ENCODE measurements at regions not wholly inside any gene's neighbourhood (a gene's known extent, or its start where the extent isn't known, plus 50 kb on each side); places are given as distances from the start of the nearest gene placed in this dataset.

DNA sequence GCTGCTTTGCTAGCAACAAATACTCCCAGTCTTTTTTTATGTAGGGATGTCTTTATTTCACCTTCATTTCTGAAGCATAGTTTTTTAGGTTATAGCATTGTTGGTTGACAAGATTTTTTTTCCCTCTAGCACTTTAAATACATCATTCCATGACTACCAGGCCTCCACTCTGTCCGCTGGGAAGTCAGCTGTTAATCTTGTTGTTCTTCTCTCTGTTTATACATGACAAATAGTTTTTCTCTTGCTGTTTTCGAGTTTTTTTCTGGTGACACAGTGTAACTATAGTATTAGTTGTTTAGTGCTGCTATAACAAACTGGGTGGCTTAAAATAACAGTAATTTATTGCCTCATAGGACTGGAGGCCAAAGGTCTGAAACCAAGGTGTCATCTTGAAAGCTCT is 205.5 kb upstream of the CNTNAP4 start:
- no peak for TF ChIP-seq ISL1 (CRISPR knock-in tag; IDR thresholded peaks at IDR 0.05)
- TF ChIP-seq, protein P1, sequence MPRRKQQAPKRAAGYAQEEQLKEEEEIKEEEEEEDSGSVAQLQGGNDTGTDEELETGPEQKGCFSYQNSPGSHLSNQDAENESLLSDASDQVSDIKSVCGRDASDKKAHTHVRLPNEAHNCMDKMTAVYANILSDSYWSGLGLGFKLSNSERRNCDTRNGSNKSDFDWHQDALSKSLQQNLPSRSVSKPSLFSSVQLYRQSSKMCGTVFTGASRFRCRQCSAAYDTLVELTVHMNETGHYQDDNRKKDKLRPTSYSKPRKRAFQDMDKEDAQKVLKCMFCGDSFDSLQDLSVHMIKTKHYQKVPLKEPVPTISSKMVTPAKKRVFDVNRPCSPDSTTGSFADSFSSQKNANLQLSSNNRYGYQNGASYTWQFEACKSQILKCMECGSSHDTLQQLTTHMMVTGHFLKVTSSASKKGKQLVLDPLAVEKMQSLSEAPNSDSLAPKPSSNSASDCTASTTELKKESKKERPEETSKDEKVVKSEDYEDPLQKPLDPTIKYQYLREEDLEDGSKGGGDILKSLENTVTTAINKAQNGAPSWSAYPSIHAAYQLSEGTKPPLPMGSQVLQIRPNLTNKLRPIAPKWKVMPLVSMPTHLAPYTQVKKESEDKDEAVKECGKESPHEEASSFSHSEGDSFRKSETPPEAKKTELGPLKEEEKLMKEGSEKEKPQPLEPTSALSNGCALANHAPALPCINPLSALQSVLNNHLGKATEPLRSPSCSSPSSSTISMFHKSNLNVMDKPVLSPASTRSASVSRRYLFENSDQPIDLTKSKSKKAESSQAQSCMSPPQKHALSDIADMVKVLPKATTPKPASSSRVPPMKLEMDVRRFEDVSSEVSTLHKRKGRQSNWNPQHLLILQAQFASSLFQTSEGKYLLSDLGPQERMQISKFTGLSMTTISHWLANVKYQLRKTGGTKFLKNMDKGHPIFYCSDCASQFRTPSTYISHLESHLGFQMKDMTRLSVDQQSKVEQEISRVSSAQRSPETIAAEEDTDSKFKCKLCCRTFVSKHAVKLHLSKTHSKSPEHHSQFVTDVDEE (CRISPR knock-in tag; IDR thresholded peaks at IDR 0.05), result no peak
- no peak for ATAC-seq

DNA sequence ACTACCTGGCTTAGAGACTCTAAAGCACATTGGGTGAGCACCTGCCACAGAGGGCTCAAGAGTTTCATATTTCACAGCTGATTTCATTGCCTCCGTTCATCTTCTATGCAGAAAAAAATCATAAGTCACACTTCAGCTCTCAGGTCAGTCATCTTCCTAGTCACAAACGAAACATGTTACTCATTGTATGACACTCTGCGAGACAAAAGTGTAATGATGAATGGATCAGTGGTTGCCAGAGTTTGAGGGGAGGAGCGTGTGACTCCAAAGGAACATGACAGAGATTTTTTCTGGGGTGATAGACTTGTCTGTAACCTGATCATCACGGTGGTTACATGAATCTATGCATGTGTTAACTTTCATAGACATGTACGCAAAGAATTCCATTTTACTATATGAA is 195.2 kb upstream of the CNTNAP4 start:
- TF ChIP-seq OSR1 (CRISPR knock-in tag; IDR thresholded peaks at IDR 0.05) (no peak), ZC3H10 (CRISPR knock-in tag; IDR thresholded peaks at IDR 0.05) (no peak), ESRRG (CRISPR knock-in tag; IDR thresholded peaks at IDR 0.05) (no peak), CSDC2 (CRISPR knock-in tag; IDR thresholded peaks at IDR 0.05) (no peak), BACH2 (CRISPR knock-in tag; IDR thresholded peaks at IDR 0.05; ENCODE audit: borderline replicate concordance) (no peak), ZNF70 (CRISPR knock-in tag; IDR thresholded peaks at IDR 0.05) (no peak), PPARA (CRISPR knock-in tag; IDR thresholded peaks at IDR 0.05; ENCODE audit: borderline replicate concordance) (no peak), ZFP3 (CRISPR knock-in tag; IDR thresholded peaks at IDR 0.05) (no peak), TOX (CRISPR knock-in tag; IDR thresholded peaks at IDR 0.05; ENCODE audit: borderline replicate concordance) (no peak), ZNF565 (CRISPR knock-in tag; conservative IDR thresholded peaks at IDR 0.05; ENCODE audit: low read depth) (no peak), RARB (CRISPR knock-in tag; IDR thresholded peaks at IDR 0.05) (no peak), GLIS3 (CRISPR knock-in tag; IDR thresholded peaks at IDR 0.05) (no peak), ZFP30 (CRISPR knock-in tag; IDR thresholded peaks at IDR 0.05) (no peak)
- TF ChIP-seq, protein P2, sequence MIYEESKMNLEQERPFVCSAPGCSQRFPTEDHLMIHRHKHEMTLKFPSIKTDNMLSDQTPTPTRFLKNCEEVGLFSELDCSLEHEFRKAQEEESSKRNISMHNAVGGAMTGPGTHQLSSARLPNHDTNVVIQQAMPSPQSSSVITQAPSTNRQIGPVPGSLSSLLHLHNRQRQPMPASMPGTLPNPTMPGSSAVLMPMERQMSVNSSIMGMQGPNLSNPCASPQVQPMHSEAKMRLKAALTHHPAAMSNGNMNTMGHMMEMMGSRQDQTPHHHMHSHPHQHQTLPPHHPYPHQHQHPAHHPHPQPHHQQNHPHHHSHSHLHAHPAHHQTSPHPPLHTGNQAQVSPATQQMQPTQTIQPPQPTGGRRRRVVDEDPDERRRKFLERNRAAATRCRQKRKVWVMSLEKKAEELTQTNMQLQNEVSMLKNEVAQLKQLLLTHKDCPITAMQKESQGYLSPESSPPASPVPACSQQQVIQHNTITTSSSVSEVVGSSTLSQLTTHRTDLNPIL (CRISPR knock-in tag; IDR thresholded peaks at IDR 0.05; ENCODE audit: low read depth), result no peak
- TF ChIP-seq, protein P1 (CRISPR knock-in tag; IDR thresholded peaks at IDR 0.05), result no peak
- TF ChIP-seq, protein P3, sequence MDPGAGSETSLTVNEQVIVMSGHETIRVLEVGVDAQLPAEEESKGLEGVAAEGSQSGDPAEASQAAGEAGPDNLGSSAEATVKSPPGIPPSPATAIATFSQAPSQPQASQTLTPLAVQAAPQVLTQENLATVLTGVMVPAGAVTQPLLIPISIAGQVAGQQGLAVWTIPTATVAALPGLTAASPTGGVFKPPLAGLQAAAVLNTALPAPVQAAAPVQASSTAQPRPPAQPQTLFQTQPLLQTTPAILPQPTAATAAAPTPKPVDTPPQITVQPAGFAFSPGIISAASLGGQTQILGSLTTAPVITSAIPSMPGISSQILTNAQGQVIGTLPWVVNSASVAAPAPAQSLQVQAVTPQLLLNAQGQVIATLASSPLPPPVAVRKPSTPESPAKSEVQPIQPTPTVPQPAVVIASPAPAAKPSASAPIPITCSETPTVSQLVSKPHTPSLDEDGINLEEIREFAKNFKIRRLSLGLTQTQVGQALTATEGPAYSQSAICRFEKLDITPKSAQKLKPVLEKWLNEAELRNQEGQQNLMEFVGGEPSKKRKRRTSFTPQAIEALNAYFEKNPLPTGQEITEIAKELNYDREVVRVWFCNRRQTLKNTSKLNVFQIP (CRISPR knock-in tag; IDR thresholded peaks at IDR 0.05; ENCODE audit: borderline replicate concordance, low read depth), result no peak
- ATAC-seq, result no peak

DNA sequence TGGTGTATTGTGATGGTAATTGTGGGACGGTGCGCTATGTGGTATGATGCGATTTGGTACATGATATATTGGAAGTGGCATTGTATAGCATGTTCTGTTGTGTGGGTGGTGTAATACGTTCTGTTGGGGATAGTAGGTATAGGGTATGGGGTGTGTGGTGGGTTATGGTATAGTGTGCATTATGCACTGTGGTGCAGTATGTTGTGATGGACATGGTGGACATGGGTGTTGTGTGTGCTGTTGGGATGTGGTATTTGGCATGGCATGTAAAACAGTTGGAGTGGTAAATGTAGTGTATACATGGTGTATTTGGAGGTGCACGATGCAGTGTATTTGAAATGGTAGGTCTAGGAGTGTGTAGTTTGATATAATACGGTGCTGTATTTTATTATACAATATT is 170.6 kb upstream of the CNTNAP4 start:
- TF ChIP-seq ESRRG (CRISPR knock-in tag; IDR thresholded peaks at IDR 0.05) (no peak), ZC3H10 (CRISPR knock-in tag; IDR thresholded peaks at IDR 0.05) (no peak), RARB (CRISPR knock-in tag; IDR thresholded peaks at IDR 0.05) (no peak)
- no peak for ATAC-seq

DNA sequence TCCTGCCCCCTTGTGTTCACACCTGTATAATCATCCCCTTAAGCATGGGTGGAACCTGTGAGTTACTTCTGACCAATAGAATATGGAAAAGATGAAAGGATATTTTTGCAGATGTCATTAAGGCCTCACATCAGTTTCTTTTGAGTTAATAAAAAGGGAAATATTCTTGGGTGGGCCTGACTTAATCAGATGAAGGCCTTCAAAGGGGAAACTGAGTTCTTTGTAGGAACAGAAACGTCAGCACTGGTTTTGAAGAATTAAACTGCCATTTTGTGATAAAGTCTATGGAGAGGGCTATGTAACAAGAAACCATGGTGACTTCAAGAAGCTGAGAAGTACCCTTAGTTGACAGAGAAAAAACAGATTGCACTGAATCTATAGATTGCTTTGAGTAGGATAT is 168.7 kb upstream of the CNTNAP4 start:
- TF ChIP-seq, protein P3 (CRISPR knock-in tag; IDR thresholded peaks at IDR 0.05; ENCODE audit: borderline replicate concordance, low read depth), result no peak
- no peak for TF ChIP-seq TOX (CRISPR knock-in tag; IDR thresholded peaks at IDR 0.05; ENCODE audit: borderline replicate concordance)
- TF ChIP-seq, protein P4, sequence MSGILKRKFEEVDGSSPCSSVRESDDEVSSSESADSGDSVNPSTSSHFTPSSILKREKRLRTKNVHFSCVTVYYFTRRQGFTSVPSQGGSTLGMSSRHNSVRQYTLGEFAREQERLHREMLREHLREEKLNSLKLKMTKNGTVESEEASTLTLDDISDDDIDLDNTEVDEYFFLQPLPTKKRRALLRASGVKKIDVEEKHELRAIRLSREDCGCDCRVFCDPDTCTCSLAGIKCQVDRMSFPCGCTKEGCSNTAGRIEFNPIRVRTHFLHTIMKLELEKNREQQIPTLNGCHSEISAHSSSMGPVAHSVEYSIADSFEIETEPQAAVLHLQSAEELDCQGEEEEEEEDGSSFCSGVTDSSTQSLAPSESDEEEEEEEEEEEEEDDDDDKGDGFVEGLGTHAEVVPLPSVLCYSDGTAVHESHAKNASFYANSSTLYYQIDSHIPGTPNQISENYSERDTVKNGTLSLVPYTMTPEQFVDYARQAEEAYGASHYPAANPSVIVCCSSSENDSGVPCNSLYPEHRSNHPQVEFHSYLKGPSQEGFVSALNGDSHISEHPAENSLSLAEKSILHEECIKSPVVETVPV (CRISPR knock-in tag; IDR thresholded peaks at IDR 0.05), result no peak
- no peak for TF ChIP-seq GLIS3 (CRISPR knock-in tag; IDR thresholded peaks at IDR 0.05)
- TF ChIP-seq ZFP3 (CRISPR knock-in tag; IDR thresholded peaks at IDR 0.05), result no peak
- TF ChIP-seq, protein P5, sequence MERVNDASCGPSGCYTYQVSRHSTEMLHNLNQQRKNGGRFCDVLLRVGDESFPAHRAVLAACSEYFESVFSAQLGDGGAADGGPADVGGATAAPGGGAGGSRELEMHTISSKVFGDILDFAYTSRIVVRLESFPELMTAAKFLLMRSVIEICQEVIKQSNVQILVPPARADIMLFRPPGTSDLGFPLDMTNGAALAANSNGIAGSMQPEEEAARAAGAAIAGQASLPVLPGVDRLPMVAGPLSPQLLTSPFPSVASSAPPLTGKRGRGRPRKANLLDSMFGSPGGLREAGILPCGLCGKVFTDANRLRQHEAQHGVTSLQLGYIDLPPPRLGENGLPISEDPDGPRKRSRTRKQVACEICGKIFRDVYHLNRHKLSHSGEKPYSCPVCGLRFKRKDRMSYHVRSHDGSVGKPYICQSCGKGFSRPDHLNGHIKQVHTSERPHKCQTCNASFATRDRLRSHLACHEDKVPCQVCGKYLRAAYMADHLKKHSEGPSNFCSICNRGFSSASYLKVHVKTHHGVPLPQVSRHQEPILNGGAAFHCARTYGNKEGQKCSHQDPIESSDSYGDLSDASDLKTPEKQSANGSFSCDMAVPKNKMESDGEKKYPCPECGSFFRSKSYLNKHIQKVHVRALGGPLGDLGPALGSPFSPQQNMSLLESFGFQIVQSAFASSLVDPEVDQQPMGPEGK (CRISPR knock-in tag; IDR thresholded peaks at IDR 0.05; ENCODE audit: borderline replicate concordance), result no peak
- no peak for TF ChIP-seq OSR1 (CRISPR knock-in tag; IDR thresholded peaks at IDR 0.05)
- no peak for TF ChIP-seq ZC3H10 (CRISPR knock-in tag; IDR thresholded peaks at IDR 0.05)
- TF ChIP-seq, protein P2 (CRISPR knock-in tag; IDR thresholded peaks at IDR 0.05; ENCODE audit: low read depth), result no peak
- TF ChIP-seq ZNF565 (CRISPR knock-in tag; conservative IDR thresholded peaks at IDR 0.05; ENCODE audit: low read depth), result no peak
- no peak for TF ChIP-seq CSDC2 (CRISPR knock-in tag; IDR thresholded peaks at IDR 0.05)
- no peak for TF ChIP-seq ISL1 (CRISPR knock-in tag; IDR thresholded peaks at IDR 0.05)
- no peak for ATAC-seq
